ENCODE measurements at regions not wholly inside any gene's neighbourhood (a gene's known extent, or its start where the extent isn't known, plus 50 kb on each side); places are given as distances from the start of the nearest gene placed in this dataset.
"Not testable (repeated sequence)": the region's sequence is repeated elsewhere in the genome, so short reads cannot be mapped to it uniquely, and the experiment has no call there.

DNA sequence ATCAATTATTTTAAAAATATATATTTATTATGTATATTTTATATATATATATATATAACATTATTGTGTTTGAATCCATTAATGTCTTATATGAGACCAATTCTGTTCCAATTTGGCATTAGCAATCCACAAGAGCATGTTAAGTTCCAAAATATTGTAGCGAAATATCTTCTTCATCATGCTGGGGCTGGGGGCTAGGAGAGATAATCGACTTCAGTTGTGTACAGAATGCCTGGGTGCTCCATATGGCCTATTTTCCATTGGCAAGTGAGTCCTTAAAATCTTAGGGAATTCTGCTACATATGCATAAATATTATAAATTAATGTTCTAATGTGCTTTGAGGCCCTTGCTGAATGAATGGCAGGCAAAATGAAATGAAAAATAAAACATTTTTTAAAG lies 117.7 kb downstream of the PCDH7 start:
- DNase-seq (ENCODE audit: low spot score): no peak

DNA sequence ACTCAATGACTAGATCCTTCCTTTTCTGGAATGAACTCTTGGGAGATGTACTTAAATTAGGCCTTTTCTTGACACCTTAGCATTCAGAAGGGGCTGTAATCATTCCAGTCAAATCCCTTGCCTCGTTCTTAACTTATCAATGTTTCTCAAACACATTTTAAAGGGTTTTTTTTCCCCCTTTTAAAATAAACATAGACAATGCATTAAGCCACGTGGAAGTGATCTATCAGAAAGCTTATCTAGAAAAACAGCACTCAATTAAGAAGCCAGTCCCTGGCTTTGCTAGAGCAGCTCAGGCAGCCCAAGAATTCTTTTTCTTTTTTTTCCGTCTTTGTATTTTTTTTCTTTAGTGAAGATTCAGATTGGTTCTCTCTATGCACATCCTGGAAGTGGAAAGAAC lies 118.2 kb downstream of the PCDH7 start:
- no peak for DNase-seq (ENCODE audit: low spot score)

DNA sequence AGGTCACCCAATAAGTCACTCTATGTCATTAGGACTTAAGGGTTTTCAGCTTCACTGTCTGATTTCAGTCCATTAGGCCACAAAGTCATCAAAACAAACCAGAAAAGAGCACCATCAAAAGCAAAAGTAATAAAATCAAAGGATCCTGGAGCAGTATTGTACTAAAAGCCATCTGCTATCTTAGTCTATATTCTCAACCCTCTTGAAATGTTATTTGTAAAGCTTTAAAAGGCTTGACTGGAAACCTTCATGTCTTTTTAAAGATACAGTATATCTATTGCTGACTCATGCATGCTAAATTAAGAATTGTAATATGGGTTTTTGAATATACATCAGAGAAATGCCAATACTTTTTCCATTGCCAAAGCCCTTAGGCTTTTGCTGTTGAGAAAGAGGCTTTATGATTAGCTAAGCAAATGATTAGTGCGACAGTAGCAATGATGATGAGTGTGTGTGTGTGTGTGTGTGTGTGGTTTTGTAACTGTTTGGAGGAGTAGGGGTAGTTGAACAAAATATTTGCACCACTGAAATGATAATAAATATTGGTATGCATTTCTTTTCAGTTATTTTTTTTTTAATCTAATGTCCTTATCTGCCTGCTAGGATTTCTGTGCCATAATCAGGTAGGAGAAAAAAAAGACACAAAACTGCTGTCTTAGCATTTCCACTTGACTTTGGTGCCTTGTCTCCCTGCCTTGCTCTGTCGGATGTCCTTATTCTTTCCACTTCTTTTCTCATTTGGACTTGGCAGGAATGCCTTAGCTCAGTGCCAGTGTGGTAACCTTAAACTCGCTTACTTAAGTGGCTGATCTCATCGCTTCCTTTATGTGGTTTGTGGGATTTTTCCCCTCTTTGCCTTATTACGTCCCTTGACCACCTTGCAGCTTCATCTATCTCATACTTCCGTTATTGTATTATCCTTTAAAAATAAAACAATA lies 119.7 kb downstream of the PCDH7 start:
- no peak for DNase-seq (ENCODE audit: low spot score)

DNA sequence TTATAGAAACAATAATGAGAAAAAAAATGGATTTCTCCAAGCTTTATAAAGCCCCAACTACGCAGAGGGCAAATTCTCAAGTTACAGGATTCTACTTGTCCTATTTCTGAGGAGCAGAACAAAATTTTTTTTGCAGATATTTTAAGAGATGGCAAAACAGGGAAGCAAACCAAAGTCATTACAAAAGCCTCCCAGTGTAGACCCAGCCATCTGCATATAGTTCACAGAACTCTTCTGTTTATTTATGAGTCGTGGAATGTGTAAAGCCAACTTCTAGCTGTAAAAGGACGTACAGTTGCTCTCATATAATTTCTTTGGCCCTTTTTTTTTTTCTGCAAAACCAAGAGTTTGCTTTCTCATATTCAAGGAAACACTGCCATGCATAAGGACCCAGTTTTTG lies 120.4 kb downstream of the PCDH7 start:
- no peak for DNase-seq (ENCODE audit: low spot score)

DNA sequence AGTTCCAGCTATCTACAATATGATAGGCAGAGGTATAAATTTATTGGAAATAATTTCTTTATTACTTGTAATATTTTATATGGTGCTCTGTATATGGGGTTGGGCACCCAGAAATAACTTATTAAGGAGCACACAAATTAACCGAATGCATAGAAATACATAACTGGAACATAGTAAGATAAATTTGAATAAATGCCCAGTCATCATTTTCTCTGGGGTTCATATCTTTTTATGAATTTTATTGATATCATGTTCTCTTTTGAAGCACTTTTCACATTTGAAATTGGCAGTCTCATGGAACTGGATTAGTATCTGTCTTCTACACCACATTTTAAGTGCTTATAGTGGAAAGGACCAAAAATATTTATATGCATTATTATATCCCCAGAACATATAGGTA lies 122.0 kb downstream of the PCDH7 start:
- no peak for DNase-seq (ENCODE audit: low spot score)

DNA sequence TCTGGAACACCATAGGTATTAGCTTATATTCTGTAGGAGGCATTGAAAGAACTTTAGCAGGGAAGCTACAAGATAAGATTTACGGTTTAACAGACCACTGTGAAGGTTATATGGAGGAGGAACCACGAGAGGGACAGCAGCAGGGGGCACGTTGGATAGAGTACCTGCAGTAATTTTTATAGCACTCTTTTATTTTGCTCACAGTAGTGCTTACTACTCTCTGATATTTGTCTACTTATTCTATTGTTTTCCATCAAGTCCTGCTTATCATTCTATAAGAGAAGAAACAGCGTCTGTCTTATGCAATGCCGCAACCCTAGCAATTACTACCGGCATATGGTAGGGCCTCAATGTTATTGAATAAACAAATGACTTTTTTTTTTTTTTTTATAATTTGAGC lies 122.5 kb downstream of the PCDH7 start:
- DNase-seq (ENCODE audit: low spot score): no peak

DNA sequence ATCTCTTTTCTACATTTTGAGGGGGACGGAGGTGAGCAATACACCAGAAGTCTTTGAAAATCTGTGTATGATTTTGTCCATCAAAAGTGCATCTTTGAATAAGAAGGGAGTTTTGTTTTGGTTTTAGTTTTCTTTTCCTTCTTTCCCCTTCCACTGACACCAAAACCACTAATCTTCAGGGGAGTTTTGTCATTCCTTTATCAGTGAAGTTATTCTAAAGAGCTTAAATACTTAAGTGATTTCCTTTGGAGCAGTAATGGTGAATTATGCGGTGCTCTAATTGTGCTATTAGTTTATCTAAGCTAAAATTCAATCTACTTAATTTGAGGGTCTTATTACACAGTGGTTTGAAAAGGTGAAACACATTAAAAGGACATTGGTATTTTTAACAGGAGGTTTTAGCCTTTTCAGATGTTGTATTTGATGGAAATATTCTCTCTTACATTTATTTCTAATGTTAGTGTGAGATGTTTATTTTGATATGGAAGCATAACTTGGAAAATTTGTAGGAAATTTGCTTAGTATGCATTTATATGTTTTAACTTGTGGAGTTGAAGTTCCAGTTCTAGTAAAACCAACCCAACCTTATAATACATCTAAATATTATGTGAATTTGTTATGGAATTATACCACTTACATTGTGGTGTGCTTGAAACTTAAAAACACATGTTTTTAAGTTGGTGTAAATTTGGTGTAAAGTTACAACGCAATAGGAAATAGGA lies 124.9 kb downstream of the PCDH7 start:
- DNase-seq (ENCODE audit: low spot score): no peak

DNA sequence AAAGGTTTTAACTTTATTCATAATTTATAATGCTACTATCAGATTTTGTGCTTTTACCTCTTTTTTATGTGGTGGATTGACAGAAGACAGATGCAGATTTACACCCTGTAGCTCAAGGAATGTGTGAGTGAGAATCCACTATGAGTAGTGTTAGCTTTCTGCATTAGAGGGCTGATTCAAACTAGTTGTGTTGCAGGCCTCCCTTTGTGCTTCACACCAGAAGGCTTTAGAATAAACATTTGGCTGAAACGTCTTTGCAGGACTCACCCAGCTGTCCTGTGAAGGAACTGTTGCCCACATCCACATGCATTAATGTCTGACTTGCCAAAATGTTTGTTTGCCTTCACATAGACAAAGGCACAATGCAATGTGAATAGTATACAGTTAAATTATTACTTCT lies 127.0 kb downstream of the PCDH7 start:
- no peak for DNase-seq (ENCODE audit: low spot score)

DNA sequence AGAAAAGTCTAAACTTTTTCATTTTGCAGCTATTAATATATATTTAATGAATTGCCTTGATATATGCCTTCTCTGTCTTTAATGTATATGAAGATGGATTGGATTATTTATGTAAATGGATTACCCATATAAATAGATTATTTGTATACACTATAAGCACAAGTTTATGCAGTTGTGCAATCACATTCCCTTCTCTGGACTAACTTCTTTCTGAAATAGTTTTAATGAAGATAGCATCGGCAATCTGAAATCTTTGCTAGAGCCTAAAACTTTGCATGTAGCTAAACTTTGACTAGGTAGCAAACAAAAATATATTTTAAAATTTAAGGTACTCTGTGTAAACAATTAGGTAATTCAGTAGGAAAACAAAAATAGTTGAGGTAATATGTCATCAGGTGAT lies 127.8 kb downstream of the PCDH7 start:
- DNase-seq (ENCODE audit: low spot score): no peak

DNA sequence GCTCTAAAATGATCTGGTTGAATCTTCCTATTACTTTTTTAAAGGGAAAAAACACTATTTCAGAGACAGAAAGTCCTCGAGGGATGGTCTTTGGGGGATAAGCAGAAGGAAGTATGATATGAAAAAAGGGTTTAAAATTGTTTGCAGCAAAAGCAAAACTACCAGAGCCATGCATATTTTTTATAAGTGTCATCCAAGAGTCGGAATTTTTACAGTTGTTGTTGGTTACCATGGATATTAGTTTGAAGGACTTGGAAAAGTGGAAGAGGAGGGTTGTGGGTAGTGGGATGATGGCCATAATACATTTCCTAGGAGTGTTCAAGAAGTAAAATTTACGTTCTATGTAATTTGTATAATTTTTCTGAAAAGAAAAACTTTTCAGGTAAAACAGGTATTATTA lies 134.4 kb downstream of the PCDH7 start:
- DNase-seq (ENCODE audit: low spot score): no peak

DNA sequence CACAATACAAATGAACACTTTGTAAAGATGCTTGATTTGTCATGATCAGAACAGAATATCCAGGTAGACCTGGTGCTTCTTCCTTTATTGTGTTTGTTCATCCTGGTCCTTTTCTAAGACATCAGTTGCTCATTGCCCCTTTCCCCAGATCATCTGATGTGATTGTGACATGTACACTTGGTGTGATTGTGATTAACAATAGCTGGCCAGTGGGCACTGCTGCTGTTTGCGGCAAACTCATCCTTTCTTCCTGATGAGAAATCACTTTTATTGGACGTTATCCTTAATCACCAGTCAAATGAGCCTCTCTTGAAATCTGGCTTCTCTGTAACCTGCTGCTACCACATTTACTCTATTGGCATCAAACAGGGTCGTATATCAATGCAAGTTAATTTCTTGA lies 135.1 kb downstream of the PCDH7 start:
- DNase-seq (ENCODE audit: low spot score): no peak

DNA sequence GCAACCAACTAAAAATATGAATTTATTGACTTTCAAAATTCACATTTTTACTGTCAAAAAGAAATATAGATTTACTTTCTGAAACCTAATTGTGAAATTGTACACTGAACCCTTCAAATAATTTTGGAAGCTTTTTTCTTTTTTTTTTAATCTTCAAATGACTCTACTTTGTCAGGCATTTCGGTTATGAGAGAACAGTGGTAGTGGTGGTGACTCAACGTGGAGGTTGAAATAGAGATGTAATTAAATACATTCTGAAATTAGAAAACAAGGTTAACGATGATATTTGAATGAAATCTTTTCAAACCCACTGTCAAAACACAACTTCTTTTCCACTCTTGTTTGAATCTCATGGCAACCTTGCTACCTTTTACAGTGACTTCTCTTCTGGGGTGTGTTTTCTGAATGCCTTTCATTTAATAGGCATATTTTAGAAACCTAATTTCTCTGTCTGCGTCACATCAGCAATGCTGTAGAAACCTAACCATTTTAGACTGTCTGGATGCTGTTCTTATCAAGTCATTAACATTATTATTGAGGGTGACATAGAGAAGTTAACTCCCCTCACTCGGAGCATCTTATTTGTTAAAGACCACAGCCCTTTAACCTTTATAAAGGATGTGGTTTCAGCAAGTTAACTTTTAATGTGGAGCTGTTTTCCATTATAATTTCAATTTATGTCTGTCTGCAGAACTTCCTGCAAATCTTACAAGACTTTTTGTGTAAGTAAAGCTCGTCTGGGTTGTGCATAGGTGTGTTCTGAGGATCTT lies 136.8 kb downstream of the PCDH7 start:
- no peak for DNase-seq (ENCODE audit: low spot score)

DNA sequence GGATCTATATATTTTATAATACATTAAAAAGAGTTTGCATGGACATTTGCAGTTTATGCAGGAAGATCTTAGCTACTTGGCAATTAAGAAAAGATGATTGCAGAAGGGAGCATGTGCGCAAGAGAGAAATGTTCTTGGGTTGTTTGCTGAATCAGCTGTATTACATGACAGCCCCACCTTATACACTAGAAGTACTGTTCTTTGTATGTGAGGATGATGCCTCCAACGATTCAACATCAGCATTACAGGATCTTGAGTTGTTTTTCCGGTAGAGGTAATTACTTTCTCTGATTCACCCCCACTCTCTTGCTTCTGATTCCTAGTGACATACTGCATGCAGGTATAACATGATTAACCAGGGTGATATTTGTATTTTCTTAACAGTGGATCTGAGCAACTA lies 140.8 kb downstream of the PCDH7 start:
- no peak for DNase-seq (ENCODE audit: low spot score)

DNA sequence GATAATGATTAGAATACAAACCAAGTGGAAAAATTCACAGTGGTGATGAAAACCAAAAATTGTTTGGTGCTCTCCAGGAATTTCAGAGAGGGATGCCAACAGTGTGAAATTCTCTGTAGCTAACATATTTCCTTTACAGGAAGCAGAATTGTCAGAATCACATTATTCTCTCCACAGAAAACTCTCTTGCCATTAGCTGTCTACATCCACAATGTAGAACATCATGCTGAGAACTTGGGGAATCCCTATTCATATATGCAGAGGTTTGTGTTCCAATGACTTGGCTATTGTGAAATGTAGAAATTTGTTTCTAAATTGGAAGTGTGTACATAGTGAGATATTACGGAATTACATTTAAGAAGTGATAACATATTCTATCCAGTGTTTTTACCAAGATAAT lies 142.0 kb downstream of the PCDH7 start:
- DNase-seq (ENCODE audit: low spot score): no peak

DNA sequence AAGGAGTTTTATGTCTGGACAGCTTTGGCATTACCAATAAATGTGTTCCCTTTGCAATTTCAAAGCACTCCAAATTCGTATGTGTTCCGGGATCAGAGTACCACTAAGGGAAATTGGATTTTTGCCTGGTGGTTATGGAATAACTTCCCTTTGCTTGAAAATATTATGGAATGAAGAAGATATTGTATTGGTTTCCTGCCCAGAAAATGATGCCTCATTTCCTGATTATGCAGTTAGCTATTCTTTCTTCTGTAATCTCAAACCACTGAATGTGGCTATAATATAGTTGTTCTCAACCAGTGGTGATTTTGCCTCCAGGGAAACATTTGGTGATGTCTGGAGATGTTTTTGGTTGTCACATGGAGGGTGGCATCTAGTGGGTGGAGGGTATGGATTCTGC lies 142.9 kb downstream of the PCDH7 start:
- DNase-seq (ENCODE audit: low spot score): no peak

DNA sequence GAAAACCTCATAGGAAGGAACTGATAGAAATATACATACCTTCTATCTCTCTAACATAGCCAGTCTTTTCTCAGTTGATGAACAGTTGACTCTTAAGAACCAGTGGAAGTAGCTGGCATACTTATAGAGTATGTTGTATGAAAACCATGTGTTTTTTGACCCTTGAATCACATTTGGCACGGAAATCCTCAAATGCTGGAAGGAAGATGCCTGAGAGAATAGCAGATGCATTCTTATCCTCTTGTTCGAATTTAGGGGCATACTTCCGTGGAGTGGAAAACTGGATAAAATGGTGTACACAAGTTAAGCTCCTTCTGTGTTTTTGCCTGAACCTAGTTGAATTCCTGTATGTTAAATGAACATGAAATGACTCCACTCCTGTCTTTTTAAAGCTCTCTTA lies 145.5 kb downstream of the PCDH7 start:
- no peak for DNase-seq (ENCODE audit: low spot score)

DNA sequence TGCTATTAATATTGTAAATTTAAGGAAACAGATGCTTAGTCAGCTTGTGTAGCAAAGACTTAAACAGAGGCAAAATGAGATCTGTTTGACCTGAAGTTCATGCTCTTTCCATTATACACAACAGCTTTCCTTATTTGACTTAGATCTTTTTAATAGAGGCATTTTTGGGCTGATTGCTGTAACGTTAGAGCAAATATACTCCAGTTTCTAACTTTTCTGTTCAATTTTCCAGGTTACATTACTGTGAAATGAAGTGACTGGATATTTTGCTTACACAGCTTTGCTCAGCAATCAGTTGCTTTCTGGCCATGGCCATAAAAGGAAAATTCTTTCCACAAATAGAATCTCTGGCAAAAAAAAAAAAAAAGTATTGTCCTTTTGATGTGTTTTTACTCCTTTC lies 146.2 kb downstream of the PCDH7 start:
- DNase-seq (ENCODE audit: low spot score): no peak

DNA sequence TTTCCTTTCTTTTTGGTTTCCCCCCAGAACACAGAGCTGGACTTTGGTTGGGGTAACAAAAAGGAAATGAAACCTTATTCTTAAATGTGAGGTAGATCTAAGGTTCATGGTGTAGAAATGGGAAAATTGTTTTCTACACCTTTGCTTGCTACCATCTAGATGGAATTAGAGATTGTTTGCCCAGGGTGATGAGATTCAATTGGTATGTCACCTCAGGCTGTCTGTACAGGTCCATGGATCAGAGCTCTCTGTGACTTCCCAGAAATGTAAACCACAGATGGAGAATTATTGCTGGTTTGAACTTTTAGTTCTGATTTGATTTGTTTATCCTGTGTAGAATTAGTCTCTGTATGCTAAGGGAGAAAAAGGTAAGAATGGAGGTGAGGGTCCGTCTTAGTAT lies 146.7 kb downstream of the PCDH7 start:
- no peak for DNase-seq (ENCODE audit: low spot score)

DNA sequence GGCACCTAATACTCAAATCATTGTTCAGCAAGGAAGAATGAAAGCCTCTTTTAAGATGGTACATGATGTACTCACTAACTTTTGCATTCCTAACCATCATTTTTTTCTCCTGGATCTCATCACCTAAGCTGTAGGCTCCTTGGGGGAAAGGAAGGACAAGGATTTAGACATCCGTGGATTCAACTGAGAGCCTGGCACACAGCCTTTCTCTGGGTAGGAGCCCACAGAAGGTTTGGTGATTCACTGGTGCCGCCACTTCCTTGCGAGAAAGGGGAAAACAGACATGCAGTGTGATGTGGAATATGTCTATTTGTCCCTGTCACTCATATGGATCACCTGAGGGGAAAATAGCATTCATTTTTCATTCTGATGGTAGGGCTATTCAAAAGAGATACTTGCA lies 147.3 kb downstream of the PCDH7 start:
- DNase-seq (ENCODE audit: low spot score): no peak

DNA sequence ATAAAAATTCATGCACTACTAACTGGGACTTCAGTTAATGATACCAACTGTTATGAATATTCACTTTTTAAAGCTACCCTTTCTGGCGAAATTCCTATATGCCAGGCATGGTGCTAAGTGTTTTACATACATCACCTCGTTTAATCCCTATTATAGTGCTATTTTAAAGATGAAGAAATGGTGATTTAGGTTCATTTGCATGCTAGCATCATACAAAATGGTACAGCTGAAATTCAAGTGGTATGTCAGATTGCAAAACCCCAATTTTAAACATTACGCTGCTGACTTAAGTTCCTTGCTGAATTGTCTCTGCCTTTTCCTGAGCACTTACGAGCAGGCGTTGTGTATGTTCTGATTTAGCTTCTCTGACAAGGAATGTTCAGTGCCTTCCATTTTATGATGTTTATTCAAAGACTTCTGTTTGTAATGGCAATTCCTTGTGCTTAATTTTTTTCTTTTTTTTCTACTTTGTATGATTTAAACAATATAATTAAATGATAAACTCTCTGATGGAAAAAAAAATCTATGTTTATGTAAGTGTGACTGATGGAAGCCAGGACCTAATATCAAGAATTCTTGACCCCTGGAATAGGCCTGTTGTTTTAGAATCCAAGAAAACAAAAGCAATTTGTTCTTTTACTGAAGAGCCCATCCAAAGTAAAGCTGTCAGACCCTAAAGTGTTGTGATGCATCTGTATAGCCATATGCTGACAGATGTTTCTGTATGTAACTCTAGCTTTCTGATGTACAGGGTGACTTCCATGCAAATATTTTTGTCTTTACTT lies 148.1 kb downstream of the PCDH7 start:
- no peak for DNase-seq (ENCODE audit: low spot score)

DNA sequence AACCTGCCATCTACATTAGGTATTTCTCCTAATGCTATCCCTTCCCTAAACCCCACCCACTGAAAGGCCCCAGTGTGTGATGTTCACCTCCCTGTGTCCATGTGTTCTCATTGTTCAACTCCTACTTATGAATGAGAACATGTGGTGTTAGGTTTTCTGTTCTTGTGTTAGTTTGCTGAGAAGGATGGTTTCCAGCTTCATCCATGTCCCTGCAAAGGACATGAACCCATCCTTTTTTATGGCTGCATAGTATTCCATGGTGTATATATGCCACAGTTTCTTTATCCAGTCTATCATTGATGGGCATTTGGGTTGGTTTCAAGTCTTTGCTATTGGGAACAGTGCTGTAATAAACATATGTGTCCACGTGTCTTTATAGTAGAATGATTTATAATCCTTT lies 149.2 kb downstream of the PCDH7 start:
- DNase-seq (ENCODE audit: low spot score): not testable (repeated sequence)

DNA sequence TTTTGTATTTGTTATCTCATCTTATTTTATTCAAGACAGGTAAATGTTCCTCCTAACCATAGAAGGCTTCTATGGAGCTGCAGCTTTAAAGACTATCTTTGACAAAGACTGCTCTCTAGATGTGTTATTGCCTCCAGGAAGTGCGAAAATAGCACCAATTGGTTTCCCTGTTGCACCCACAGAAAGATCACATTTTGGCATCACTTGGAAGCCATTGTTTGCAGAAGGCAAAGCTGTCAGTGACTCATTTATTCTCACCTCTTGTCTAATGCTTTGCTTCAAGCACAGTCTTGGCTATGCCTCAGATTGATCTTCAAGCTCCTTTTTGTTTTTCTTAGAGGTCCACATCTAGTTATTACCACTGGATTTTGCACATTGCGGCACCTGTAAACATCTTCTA lies 150.3 kb downstream of the PCDH7 start:
- no peak for DNase-seq (ENCODE audit: low spot score)
